Psoas muscle (tissue), 7 donors: ENCODE measurements at regions not wholly inside any gene's neighbourhood (a gene's known extent, or its start where the extent isn't known, plus 50 kb on each side); places are given as distances from the start of the nearest gene placed in this dataset.

Experiments
- ATAC-seq, 4 donors: fragments of 200-7000 bp; cut with Tn5 transposase; one replicate each; pipeline ENCODE4 v1.9.1; 2020; ENCODE audit warnings: moderate library complexity in 3 of 4, mild to moderate bottlenecking in 2 of 4
- DNase-seq, 2 donors: peaks; one replicate each; pipeline ENCODE4 v3.0.0-alpha.2; 2020
- H3K27ac ChIP-seq: fragments of 200-600 bp; one replicate; pipeline ENCODE4 v1.8.0; 2022
- H3K27me3 ChIP-seq, 3 donors: fragments of 200-600 bp in 1 of 3; one replicate each; pipeline versions ENCODE4 v1.6.1 to v1.8.0; 2013 to 2022; ENCODE audit warnings: low read length in 2 of 3, mild to moderate bottlenecking in 2 of 3, moderate library complexity in 1 of 3; ENCODE audit not compliant: insufficient read depth in 3 of 3
- H3K36me3 ChIP-seq, 2 donors: fragments of 200-600 bp in 1 of 2; one replicate each; pipeline versions ENCODE4 v1.6.1 to v1.8.0; 2013 to 2022; ENCODE audit warnings: low read depth in 1 of 2, mild to moderate bottlenecking in 1 of 2, moderate library complexity in 1 of 2; ENCODE audit not compliant: insufficient read depth in 1 of 2
- H3K4me1 ChIP-seq: fragments of 200-600 bp; one replicate; pipeline ENCODE4 v1.8.0; 2022
- H3K4me3 ChIP-seq: fragments of 200-600 bp; one replicate; pipeline ENCODE4 v1.8.0; 2022; ENCODE audit warnings: mild to moderate bottlenecking
- H3K9me3 ChIP-seq: fragments of 200-600 bp; one replicate; pipeline ENCODE4 v1.8.0; 2022
- WGBS, 3 donors: extraction: QIAGEN DNeasy Blood & Tissue Kit; methylation state at CpG; one replicate each; pipeline versions ENCODE4 v1.1.6 to v1.1.7; 2013; 5-methylcytosine and 5-hydroxymethylcytosine counted together
- intact Hi-C, 2 donors: fragments of 100-400 bp; cut with DNase I; formaldehyde crosslinking; loops; one replicate each; pipeline versions ENCODE4 v1.11.0 to v1.14.2; 2022
- TF ChIP-seq, protein P1 (sequence below): fragments of 200-600 bp; IDR thresholded peaks from one replicate; pipeline ENCODE4 v1.8.0; 2022; ENCODE audit warnings: antibody characterized with exemption
- donor health status: healthy with polysubstance abuse.
- donor health status: DM: no; HTN: no; CAD: no; lungs with moderate emphysema.
- donor health status: Bipolar disorder and iron deficiency.
- donor health status: healthy.
- donor health status: DM: yes; HTN: yes; CAD: no.
- donor health status: DM: no; HTN: no; CAD: no.
- donor health status: DM: yes; HTN: yes; CAD: no.

DNA sequence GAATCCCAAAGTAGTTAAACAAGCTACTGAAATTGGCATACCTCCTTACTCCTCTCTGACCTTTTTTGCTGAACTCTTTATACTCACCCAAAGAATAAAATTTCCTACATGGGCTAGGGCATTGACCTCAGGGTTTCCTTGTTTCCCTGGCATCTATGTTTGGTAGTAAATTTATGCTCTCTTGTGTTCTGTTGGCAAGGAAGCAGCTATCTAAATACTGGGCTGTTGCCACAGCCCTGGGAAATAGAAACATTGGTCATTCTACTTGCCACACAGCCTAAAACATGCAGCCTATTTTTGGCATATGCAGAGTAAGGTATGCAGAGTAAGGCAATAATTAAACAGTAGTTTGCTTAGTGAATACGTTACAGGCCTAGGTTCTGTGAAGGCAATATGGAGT, 351.4 kb downstream of the HLX start:
- DNase-seq (no peak), ATAC-seq (peak; percentile 53 to 98 (median 95))
- Histone ChIP-seq H3K4me3 (no peak overlapping the region), H3K9me3 (no peaks in the 10 kb centered on the region), H3K36me3 (no peaks in the 10 kb centered on the region), H3K4me1 (peaks cover 15% of the 10 kb centered on the region), H3K27ac (no peak overlapping the region), H3K27me3 (no peaks in the 10 kb centered on the region)
- TF ChIP-seq, protein P1, sequence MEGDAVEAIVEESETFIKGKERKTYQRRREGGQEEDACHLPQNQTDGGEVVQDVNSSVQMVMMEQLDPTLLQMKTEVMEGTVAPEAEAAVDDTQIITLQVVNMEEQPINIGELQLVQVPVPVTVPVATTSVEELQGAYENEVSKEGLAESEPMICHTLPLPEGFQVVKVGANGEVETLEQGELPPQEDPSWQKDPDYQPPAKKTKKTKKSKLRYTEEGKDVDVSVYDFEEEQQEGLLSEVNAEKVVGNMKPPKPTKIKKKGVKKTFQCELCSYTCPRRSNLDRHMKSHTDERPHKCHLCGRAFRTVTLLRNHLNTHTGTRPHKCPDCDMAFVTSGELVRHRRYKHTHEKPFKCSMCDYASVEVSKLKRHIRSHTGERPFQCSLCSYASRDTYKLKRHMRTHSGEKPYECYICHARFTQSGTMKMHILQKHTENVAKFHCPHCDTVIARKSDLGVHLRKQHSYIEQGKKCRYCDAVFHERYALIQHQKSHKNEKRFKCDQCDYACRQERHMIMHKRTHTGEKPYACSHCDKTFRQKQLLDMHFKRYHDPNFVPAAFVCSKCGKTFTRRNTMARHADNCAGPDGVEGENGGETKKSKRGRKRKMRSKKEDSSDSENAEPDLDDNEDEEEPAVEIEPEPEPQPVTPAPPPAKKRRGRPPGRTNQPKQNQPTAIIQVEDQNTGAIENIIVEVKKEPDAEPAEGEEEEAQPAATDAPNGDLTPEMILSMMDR = no peak
- intact Hi-C loops = no loop called here
- 30 to 35% (median 34%) methylated on average over 1 of the region's 1 CpG for WGBS, 3 donors

DNA sequence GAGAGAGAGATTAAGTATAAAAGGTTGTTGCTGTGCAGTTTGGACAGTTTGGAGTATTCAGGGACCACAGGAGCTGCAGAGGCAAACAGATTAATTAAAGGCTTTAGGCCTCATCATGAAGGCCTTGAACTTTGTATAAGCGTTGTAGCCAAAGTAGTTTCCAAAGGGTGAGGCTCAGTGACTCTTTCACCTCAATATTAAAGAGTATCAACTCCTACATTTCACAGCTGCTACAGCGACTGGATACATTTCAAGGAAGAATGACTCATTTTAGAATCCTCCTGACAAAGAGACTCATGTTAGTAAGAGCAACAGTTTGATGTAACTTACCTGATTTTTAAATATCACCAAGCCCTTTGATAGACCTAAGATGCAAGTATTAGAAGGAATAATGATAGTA, 355.5 kb downstream of the HLX start:
- TF ChIP-seq, protein P1 = no peak
- ATAC-seq = no peak
- intact Hi-C loops = no loop called here

DNA sequence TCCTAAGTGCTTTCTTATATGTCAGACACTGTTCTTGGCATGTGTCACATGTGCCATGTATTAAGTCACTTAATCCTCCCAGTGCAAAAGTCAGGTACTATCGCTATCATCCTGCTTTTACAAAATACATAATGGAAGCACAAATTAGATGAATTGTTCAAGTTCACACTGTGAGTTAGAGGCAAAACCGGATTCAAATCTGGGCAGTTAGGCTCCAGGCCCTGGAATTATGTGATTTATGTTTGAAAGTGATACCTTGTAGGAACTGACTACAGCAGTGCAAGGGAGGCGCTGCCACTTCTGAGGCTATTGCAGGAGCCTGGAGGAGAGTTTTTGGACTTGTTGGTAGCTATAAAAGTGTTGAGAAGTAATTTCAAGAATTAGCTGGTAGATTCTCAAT, 358.3 kb downstream of the HLX start:
- Histone ChIP-seq H3K27ac (no peak overlapping the region), H3K27me3 (no peaks in the 10 kb centered on the region), H3K4me1 (no peaks in the 10 kb centered on the region), H3K36me3 (no peaks in the 10 kb centered on the region), H3K9me3 (no peaks in the 10 kb centered on the region), H3K4me3 (no peak overlapping the region)
- WGBS, 3 donors = 51 to 65% (median 57%) methylated on average over 3 of the region's 3 CpGs
- DNase-seq (no peak), ATAC-seq (no peak)
- TF ChIP-seq, protein P1 = no peak
- intact Hi-C loops = no loop called here

More for the DNA sequence above, 355.5 kb downstream of the HLX start:
- Histone ChIP-seq H3K4me1 (peaks cover 15% of the 10 kb centered on the region), H3K4me3 (no peak overlapping the region), H3K36me3 (no peaks in the 10 kb centered on the region), H3K27ac (no peak overlapping the region), H3K9me3 (no peaks in the 10 kb centered on the region), H3K27me3 (no peaks in the 10 kb centered on the region)
- WGBS, 3 donors = 43 to 70% (median 49%) methylated on average over 2 of the region's 2 CpGs
- DNase-seq = no peak

DNA sequence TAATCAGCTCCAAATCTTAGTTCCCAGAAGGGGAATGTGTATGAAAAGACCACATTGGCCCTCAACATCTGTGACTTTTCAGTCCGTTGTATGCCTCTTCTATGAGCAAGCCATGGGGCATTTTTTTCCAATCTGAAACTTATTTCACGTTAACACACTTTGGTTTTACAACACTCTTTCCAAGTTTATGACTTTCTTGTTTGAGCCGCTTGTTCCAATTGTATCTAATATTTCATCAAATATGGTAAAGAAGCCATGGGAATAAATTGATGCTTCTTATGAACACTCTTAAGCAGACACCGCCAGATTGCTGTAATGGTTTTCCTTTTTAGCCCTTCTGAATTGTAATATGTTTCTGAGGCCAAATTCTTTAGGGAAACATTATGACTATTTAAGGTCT, 359.9 kb downstream of the HLX start:
- Histone ChIP-seq H3K9me3 (no peaks in the 10 kb centered on the region), H3K27ac (no peak overlapping the region), H3K4me1 (no peaks in the 10 kb centered on the region), H3K27me3 (no peaks in the 10 kb centered on the region), H3K36me3 (no peaks in the 10 kb centered on the region), H3K4me3 (no peak overlapping the region)
- ATAC-seq (no peak), DNase-seq (no peak)
- TF ChIP-seq, protein P1 = no peak
- 68 to 82% (median 81%) methylated on average over 4 of the region's 4 CpGs for whole genome bisulfite sequencing, 3 donors
- intact Hi-C loops = no loop called here

DNA sequence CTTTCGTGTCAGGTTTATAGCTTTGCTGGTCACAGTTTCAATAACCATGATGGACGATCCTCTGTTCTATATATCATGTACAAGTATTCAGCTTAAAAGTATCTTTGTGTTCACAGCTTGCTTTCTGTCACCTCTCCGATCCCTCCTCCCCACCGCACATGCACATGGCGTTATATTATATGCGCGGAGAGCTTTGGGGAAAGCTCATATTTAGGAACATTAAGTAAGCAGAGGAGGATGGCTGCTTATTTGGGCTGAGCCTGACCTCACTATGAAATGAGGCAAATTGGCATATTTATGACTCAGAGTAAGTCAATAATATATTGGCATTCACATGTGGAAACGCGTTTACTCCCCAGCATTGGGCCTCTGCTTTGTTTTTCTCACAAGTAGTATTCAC, 360.5 kb downstream of the HLX start:
- Histone ChIP-seq H3K27ac (no peak overlapping the region), H3K9me3 (no peaks in the 10 kb centered on the region), H3K36me3 (no peaks in the 10 kb centered on the region), H3K27me3 (no peaks in the 10 kb centered on the region), H3K4me1 (no peaks in the 10 kb centered on the region), H3K4me3 (no peak overlapping the region)
- TF ChIP-seq, protein P1 = no peak
- intact Hi-C loops = no loop called here
- ATAC-seq (no peak), DNase-seq (no peak)
- 77 to 85% (median 77%) methylated on average over 9 of the region's 9 CpGs for WGBS, 3 donors
